ENCODE measurements at regions not wholly inside any gene's neighbourhood (a gene's known extent, or its start where the extent isn't known, plus 50 kb on each side); places are given as distances from the start of the nearest gene placed in this dataset.

DNA sequence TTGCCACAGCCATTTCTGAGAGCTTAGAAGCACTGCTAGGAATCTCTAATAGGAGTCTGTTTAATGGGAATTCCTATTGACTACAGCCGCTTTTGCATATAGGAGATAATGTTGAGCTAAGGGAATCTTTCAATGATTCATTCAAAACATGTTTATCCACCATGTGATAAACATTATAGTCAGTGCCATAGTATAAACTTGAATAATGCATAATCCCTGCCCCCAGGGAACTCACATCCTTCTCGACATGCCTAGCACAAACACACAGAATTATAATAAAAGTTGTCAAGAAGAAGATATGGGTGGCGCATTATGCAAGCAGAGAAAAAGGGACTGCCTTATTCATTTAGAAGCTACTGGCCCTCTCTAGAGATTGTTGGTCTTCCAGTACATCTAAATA lies 248.0 kb downstream of the DAD1 start:
- TF ChIP-seq, protein P1, sequence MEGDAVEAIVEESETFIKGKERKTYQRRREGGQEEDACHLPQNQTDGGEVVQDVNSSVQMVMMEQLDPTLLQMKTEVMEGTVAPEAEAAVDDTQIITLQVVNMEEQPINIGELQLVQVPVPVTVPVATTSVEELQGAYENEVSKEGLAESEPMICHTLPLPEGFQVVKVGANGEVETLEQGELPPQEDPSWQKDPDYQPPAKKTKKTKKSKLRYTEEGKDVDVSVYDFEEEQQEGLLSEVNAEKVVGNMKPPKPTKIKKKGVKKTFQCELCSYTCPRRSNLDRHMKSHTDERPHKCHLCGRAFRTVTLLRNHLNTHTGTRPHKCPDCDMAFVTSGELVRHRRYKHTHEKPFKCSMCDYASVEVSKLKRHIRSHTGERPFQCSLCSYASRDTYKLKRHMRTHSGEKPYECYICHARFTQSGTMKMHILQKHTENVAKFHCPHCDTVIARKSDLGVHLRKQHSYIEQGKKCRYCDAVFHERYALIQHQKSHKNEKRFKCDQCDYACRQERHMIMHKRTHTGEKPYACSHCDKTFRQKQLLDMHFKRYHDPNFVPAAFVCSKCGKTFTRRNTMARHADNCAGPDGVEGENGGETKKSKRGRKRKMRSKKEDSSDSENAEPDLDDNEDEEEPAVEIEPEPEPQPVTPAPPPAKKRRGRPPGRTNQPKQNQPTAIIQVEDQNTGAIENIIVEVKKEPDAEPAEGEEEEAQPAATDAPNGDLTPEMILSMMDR (IDR thresholded peaks at IDR 0.05): no peak
- TF ChIP-seq POLR2A (IDR thresholded peaks at IDR 0.05): no peak

All from vagina (tissue), 2 donors.